ENCODE measurements at regions not wholly inside any gene's neighbourhood (a gene's known extent, or its start where the extent isn't known, plus 50 kb on each side); places are given as distances from the start of the nearest gene placed in this dataset.
A peak's percentile ranks its signal among the peaks of the same experiment; 100 is the strongest.

- H2AFZ ChIP-seq (ENCODE audit: low read depth, low read length) = no peak overlapping the region
- H3K4me2 ChIP-seq (ENCODE audit: low read length) = no peak overlapping the region
- no peaks in the 10 kb centered on the region for H3K9me2 ChIP-seq (ENCODE audit: insufficient read depth, low read length)
- no peaks in the 10 kb centered on the region for H3K9me3 ChIP-seq (ENCODE audit: low read length)
- H3K4me3 ChIP-seq (ENCODE audit: low read length) = peak overlapping the region; percentile 16
- H3K9ac ChIP-seq (ENCODE audit: low read length) = no peak overlapping the region
- H3K79me2 ChIP-seq (replicated peaks; ENCODE audit: insufficient read depth, low read length) = no peaks in the 10 kb centered on the region
- H3K36me3 ChIP-seq (ENCODE audit: insufficient read depth, low read length) = no peaks in the 10 kb centered on the region
- H4K20me1 ChIP-seq (ENCODE audit: insufficient read depth) = no peaks in the 10 kb centered on the region
- H3F3A ChIP-seq (ENCODE audit: insufficient read depth, low read length, poor library complexity, severe bottlenecking) = no peaks in the 10 kb centered on the region
- no peaks in the 10 kb centered on the region for H3K27me3 ChIP-seq (ENCODE audit: insufficient read depth, low read depth, low read length)
- TF ChIP-seq SMC3 (conservative IDR thresholded peaks at IDR 0.05; ENCODE audit: poor library complexity) (peak; percentile 52), RAD21 (conservative IDR thresholded peaks at IDR 0.05) (peak; percentile 58), EZH2 (IDR thresholded peaks at IDR 0.05; ENCODE audit: borderline replicate concordance, insufficient read depth, low read length, poor library complexity, severe bottlenecking) (no peak)
- TF ChIP-seq, protein P1, sequence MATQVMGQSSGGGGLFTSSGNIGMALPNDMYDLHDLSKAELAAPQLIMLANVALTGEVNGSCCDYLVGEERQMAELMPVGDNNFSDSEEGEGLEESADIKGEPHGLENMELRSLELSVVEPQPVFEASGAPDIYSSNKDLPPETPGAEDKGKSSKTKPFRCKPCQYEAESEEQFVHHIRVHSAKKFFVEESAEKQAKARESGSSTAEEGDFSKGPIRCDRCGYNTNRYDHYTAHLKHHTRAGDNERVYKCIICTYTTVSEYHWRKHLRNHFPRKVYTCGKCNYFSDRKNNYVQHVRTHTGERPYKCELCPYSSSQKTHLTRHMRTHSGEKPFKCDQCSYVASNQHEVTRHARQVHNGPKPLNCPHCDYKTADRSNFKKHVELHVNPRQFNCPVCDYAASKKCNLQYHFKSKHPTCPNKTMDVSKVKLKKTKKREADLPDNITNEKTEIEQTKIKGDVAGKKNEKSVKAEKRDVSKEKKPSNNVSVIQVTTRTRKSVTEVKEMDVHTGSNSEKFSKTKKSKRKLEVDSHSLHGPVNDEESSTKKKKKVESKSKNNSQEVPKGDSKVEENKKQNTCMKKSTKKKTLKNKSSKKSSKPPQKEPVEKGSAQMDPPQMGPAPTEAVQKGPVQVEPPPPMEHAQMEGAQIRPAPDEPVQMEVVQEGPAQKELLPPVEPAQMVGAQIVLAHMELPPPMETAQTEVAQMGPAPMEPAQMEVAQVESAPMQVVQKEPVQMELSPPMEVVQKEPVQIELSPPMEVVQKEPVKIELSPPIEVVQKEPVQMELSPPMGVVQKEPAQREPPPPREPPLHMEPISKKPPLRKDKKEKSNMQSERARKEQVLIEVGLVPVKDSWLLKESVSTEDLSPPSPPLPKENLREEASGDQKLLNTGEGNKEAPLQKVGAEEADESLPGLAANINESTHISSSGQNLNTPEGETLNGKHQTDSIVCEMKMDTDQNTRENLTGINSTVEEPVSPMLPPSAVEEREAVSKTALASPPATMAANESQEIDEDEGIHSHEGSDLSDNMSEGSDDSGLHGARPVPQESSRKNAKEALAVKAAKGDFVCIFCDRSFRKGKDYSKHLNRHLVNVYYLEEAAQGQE (IDR thresholded peaks at IDR 0.05; ENCODE audit: borderline replicate concordance) = peak; percentile 68
- peak overlapping the region; percentile 19 for H3K27ac ChIP-seq (ENCODE audit: low read length)
Measured at GRCh38 chr6:22956029-22956681, 386.8 kb downstream of the HDGFL1 start.

DNA sequence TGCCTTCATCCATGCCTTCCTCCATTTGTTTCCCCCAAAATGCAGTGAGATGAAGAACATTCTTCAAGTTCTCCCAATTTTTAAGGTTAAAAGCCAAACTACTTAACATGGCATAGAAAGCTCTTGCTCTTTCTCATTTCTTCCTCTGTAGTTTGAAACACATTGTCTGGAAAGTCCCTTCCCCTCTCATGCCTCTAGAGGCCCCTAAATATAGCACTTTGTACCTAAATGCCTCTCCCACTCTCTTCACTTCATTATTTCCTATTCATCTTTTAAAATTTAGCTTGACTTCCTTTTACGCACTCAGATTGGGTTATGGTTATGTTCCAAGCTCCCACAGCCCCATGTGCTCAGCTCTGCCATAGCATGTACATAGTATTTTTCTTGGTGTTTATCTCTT, 389.3 kb downstream of the HDGFL1 start:
- no peak overlapping the region for H3K27ac ChIP-seq (ENCODE audit: low read length)
- no peaks in the 10 kb centered on the region for H4K20me1 ChIP-seq (ENCODE audit: insufficient read depth)
- H3K36me3 ChIP-seq (ENCODE audit: insufficient read depth, low read length) = no peaks in the 10 kb centered on the region
- H3K27me3 ChIP-seq (ENCODE audit: insufficient read depth, low read depth, low read length) = no peaks in the 10 kb centered on the region
- TF ChIP-seq RAD21 (conservative IDR thresholded peaks at IDR 0.05) (no peak), EP300 (conservative IDR thresholded peaks at IDR 0.05; ENCODE audit: poor library complexity, severe bottlenecking) (no peak), EZH2 (IDR thresholded peaks at IDR 0.05; ENCODE audit: borderline replicate concordance, insufficient read depth, low read length, poor library complexity, severe bottlenecking) (no peak), CTCF (IDR thresholded peaks at IDR 0.05; ENCODE audit: poor library complexity, severe bottlenecking) (no peak), MXI1 (conservative IDR thresholded peaks at IDR 0.05; ENCODE audit: poor library complexity, severe bottlenecking) (no peak), TAF1 (IDR thresholded peaks at IDR 0.05; ENCODE audit: low read depth) (no peak), POLR2AphosphoS5 (IDR thresholded peaks at IDR 0.05) (no peak), SMC3 (conservative IDR thresholded peaks at IDR 0.05; ENCODE audit: poor library complexity) (no peak)
- TF ChIP-seq, protein P1 (IDR thresholded peaks at IDR 0.05; ENCODE audit: borderline replicate concordance) = no peak
- H3K9me2 ChIP-seq (ENCODE audit: insufficient read depth, low read length) = no peaks in the 10 kb centered on the region
- H3K4me3 ChIP-seq (ENCODE audit: low read length) = no peak overlapping the region
- no peaks in the 10 kb centered on the region for H3K9me3 ChIP-seq (ENCODE audit: low read length)
- H2AFZ ChIP-seq (ENCODE audit: low read depth, low read length) = no peak overlapping the region
- H3F3A ChIP-seq (ENCODE audit: insufficient read depth, low read length, poor library complexity, severe bottlenecking) = no peaks in the 10 kb centered on the region
- no peak overlapping the region for H3K4me2 ChIP-seq (ENCODE audit: low read length)
- no peak overlapping the region for H3K9ac ChIP-seq (ENCODE audit: low read length)
- H3K79me2 ChIP-seq (replicated peaks; ENCODE audit: insufficient read depth, low read length) = no peaks in the 10 kb centered on the region

Data from neural cell (in vitro differentiated cells).